ENCODE measurements at regions not wholly inside any gene's neighbourhood (a gene's known extent, or its start where the extent isn't known, plus 50 kb on each side); places are given as distances from the start of the nearest gene placed in this dataset.

DNA sequence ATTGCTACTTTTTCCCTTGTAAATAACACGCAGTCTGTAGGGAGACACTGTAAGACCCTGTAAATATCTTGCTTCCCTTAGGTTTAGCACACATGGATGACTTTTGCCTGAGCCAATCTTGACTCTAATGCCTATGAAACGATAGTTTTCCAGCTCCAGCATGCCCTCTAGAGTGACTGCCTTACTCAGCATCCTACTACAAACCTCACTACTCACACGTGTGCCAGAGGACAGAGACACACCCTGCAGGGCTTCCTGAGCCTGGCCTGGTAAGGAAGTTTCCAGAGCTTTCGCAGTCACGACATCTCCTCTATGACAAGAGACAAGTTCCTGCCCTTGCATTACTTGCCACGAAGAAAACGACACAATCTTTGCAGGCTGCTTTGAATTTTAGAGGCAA lies 138.1 kb downstream of the ATPSCKMT start:
- TF ChIP-seq GATA2 (IDR thresholded peaks at IDR 0.05; ENCODE audit: low read depth, low read length) (no peak), GATA3 (IDR thresholded peaks at IDR 0.05; ENCODE audit: low read depth, low read length) (no peak)

Measured in SH-SY5Y (cell line).